ENCODE measurements at regions not wholly inside any gene's neighbourhood (a gene's known extent, or its start where the extent isn't known, plus 50 kb on each side); places are given as distances from the start of the nearest gene placed in this dataset.

DNA sequence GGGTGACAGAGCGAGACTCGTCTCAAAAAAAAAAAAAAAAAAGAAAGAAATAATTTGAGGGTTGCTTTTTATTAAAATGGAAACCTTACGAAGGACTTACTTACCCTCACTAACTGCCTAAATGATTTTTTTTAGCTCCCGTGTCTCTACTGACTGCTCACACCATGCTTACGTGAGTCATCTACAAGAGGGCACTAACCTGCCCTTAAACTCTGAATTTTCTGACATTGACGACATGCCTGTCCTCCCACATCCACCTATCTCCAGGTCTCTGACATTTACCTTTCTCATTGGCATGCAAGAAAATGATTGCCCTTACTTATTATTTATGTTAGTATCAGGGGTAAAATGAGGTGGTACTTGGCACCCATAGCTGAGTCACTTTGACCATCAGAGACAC is 1286.3 kb upstream of the AUTS2 start:
- no peak for DNase-seq (ENCODE audit: low read depth)

DNA sequence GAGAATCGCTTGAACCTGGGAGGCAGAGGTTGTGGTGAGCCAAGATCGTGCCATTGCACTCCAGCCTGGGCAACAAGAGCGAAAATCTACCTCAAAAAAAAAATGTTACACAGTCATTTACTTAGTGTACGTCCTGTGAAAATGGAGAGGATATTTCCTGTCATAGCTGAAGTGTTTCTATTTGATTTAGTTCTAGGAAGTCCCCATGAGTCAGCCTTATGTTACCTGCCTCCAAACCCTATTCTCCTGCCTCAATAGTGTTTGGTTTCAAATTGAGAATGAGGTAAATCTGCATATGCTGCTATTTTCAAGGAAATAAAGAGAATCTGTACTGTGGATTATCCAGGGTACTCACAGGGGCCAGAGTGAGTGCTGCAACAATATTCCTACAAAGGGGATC is 1284.5 kb upstream of the AUTS2 start:
- no peak for DNase-seq (ENCODE audit: low read depth)

DNA sequence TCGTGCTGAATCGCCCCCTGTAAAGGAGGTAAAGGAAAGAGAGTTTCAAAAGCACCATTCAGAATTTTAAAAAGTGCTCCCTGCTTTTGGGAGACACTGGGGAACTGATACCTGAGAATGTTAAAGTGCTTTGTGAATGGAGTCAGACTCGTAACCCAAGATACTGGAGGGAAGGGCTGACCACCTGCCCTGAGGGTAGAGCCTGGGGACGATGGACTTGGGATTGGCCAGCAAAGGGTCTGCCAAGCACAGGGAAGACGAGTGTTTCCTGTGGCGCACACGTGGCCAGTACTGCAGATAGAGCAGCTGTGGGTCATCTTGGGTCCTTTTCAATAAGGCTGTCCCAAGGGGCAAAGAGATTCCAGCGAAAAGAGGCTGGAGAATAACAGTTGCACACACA is 1284.1 kb upstream of the AUTS2 start:
- no peak for DNase-seq (ENCODE audit: low read depth)

DNA sequence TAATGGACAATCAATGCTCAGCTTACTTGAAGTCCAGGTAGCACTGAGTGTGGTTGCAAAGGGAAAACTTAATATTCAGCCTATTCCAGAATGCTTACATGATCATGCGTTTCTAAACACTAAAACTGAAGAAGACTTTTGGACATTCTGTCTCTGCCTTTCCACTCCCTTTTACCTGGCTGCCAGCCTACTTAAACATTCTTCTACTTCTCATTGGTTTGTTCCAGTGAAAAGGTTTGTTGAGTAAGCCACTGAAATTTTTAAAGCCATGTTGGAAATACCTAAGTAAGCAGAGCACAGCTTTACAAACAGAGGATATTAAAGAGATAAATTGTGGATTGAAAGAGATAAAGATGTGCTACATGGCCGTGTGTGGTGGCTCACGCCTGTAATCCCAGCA is 1280.8 kb upstream of the AUTS2 start:
- no peak for DNase-seq (ENCODE audit: low read depth)

DNA sequence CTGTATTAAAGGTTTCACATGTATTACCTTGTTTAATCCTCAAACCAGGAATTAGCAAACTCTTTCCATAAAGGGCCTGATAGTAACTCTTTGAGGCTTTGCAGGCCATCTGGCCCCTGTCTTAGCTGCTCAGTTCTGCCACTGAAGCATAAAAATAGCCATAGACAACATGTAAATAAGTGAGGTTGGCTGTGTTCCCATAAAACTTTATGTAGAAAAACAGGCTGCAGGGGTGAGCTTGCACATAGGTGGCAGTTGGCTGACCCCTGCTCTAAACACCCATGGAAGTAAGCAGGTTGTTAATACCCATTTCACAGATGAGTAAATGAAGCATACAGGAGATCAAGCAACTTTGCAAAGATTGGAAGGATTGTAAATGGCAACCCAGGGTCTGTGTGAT is 1279.2 kb upstream of the AUTS2 start:
- no peak for DNase-seq (ENCODE audit: low read depth)

DNA sequence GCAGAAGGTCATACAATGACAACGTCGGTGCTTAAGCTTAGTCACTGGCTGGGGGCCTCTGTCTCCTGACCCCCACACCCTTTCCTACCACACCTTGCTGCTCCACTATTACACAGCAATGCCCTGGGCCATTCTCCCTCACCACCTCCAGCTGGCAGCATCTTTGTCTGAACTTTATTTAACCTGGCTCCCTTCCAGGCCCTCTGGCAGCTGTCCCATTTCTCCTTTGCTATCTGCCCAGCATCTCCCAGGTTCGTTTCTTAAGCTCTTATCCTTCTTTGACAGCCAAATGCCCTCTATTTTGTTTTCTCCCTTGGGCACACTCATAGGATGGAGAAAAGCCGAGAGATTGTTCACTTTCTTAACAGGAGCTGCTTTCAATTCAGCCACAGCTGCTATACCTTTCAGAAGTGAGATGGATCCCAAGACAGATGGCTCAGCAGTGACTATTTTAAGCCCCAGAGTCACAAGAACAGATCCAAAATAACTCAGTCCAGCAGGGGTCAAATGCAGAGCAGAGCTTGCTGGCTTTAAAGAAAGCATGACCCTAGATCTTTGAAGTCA is 1277.1 kb upstream of the AUTS2 start:
- DNase-seq (ENCODE audit: low read depth), result no peak

- DNase-seq (ENCODE audit: low read depth), result no peak
Measured at GRCh38 chr7:68321776-68322496, 1276.3 kb upstream of the AUTS2 start.

DNA sequence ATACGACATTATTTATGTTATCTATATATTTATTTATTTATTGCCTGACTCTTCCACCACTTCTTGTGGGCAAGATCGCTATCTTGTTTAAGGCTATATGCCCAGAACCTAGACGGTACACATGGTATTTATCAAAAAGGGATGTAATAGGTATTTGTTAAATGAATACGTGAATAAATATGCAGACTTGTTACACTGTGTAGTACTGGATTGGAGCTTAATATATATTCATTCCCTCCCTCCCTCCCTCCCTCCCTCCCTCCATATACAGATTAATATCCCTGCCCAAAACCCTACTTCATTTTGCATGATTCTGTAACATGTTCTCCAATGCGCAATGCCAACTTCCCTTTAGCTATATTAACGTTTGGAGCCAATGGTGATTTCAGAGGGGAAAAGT is 1273.7 kb upstream of the AUTS2 start:
- no peak for DNase-seq (ENCODE audit: low read depth)

DNA sequence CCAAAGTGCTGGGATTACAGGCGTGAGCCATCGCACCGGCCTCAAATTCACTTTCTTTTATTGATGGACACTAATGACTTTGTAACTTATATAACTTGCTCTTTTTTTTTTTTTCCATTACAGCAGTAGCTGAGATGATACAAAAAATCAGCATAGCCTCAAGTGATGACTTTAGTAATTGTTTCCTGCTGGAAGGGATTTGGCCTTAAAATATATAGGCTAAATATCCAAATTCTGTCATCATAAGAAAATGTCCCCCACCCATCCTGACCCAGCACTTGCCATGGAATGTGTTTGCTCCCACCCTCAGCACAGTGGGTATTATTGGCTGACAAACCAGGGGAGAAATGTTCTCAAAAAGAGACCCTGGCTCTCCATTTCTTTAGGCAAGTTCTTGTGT is 1264.1 kb upstream of the AUTS2 start:
- DNase-seq (ENCODE audit: low read depth), result no peak

DNA sequence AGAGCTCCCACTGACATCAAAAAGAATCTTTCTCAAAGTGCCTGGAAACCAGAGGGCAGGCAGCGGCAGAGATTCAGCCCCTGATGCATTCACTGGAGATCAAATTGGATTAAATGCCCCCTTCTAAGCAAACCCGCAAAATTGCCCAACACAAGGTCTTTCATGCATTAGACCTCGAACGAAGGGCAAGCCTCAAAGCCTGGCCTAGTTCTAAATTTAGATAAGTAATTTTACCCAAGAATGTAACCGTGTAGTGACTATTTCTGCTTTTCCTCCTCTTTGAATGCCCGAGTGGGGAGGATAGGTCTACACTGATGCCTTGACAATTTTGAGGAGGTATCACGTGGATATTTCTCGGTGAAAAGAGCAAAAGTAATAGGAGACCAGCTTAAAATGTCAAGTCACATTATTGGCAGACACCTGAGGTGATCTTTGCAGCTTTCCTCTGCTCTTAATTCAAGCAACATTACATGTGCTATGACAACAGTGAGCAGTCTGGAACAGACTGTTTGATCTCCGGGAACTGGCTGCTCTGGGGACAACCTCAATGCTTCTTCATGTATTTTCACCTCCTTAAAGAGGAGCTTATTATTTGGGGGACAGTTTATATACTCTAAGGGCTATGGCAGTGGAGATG is 1263.5 kb upstream of the AUTS2 start:
- no peak for DNase-seq (ENCODE audit: low read depth)

GRCh38 chr7:68336594-68336993 is 1261.7 kb upstream of the AUTS2 start:
- no peak for DNase-seq (ENCODE audit: low read depth)

- no peak for DNase-seq (ENCODE audit: low read depth)
Measured at GRCh38 chr7:68348401-68348800, 1249.9 kb upstream of the AUTS2 start.

- DNase-seq (ENCODE audit: low read depth), result no peak
Measured at GRCh38 chr7:68362745-68363518, 1235.3 kb upstream of the AUTS2 start.

- DNase-seq (ENCODE audit: low read depth), result no peak
Measured at GRCh38 chr7:68364886-68365625, 1233.2 kb upstream of the AUTS2 start.

DNA sequence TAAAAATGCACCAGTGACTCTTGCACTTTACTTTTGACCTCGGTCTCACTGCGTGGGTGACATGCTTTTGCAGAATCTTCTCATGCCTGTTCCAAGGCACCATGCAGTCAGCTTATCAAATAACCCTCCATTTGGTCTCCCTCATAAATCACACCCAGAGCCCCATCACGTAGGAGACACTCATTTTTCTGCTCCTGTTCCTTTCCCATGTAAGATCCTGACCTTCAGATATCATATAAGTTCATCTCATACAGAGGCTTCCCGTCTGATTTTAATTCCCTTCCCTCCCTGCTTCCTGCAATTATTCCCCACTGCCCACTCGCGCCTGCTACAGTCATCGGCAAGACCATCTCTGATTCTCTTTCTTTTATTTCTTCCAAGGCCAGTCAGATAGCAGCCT is 1226.3 kb upstream of the AUTS2 start:
- no peak for DNase-seq (ENCODE audit: low read depth)

- no peak for DNase-seq (ENCODE audit: low read depth)
Measured at GRCh38 chr7:68376131-68376661, 1222.1 kb upstream of the AUTS2 start.

DNA sequence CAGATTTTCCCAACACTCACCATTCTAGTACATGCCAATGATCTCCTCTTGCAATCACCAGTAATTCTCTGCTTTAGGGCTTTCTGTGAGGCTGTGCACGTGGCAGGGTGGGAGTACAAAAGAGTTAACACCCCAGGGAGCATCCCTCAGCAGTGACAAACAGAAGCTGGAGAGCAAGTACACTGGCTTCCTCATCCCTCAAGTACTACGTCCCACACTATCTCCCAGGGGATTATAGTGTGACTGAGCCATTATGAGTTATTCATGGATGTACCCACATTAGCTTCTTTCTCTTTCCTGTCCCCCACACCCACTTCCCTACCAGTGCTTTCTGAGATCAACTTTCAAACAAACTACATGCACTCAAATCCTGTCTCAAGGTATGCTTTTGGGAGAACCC is 1216.5 kb upstream of the AUTS2 start:
- no peak for DNase-seq (ENCODE audit: low read depth)

DNA sequence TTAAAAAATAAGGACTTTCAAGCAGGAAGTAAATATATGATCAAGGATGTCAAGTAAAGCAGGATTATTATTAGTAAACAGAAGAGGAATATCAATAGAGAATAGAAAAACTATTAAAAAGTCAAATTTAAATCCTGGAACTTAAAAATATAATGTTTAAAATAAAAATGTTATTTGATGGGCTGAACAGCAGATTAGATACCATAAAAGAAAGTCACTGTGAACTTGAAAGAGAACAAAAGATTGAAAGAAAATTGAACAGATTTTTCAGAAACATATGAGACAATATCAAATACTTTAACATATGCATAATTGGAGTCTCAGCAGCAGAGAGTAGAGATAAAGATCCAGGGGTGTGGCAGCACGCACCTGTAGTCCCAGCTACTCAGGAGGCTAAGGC is 1213.7 kb upstream of the AUTS2 start:
- DNase-seq (ENCODE audit: low read depth), result no peak

- DNase-seq (ENCODE audit: low read depth), result no peak
Measured at GRCh38 chr7:68393051-68393450, 1205.2 kb upstream of the AUTS2 start.

- DNase-seq (ENCODE audit: low read depth), result no peak
Measured at GRCh38 chr7:68394131-68394530, 1204.1 kb upstream of the AUTS2 start.

DNA sequence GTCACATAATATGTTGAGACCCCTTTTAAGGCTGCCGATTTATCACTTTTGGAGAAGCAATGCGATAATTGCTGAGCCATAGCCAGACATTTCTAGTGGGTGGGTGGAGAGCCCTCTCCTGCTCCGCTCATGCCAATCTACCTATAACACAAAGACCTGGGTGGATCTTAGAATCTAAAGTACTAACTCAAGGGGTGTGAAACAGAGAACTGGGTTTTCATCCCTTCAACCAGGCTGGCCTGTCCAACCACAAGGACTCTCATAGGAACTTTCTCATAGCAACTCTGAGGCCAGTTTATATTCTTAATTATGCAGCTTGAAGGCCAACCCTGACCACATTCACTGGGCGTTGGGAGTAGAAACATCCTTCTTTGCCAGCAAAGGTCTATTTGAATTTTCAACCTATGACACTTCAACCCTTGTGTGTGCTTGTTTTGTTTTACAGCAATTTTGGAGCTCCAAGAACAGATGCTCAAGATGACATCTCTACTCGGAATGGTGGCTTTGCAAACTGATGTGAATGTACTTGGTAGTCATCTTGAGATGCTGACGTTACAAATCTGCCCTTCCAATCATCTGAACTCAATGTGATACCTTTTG is 1198.2 kb upstream of the AUTS2 start:
- DNase-seq (ENCODE audit: low read depth), result no peak

GRCh38 chr7:68400783-68401182 is 1197.5 kb upstream of the AUTS2 start:
- DNase-seq (ENCODE audit: low read depth), result no peak

Measured in ELR (cell line).